ENCODE measurements at regions not wholly inside any gene's neighbourhood (a gene's known extent, or its start where the extent isn't known, plus 50 kb on each side); places are given as distances from the start of the nearest gene placed in this dataset.
A peak's percentile ranks its signal among the peaks of the same experiment; 100 is the strongest.

DNA sequence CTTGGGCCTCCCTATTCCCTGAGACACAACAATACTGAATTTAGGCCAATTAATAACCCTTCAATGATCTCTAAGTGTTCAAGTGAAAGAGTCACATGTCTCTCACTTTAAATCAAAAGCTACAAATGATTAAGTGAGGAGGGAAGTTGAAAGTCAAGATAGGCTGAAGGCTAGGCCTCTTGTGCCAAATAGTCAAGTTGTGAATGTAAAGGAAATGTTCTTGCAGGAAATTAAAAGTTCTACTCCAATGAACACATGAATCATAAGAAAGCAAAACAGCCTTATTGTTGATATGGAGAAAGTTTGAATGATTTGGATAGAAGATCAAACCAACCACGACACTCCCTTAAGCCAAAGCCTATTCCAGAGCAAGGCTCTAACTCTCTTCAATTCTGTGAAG is 286.9 kb downstream of the MEIS1 start:
- DNase-seq = no peak

DNA sequence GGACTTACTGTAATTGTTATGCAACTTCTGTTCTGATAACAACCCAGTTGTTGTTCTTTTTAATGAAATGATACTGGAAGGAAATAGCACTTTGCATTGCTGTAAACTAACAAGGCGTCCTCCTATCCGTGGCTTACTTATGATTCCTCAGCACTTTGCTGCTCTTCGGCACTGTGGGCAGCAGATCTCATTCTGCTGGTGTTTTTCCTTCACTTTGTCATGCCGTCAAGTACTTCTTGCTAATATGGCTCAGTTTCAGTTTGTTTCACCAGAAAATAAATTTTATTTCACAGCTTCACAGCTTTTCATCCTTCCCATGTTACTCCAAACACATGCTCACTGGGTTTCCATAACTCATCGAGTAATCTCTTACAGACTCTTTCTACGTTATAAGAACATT is 289.3 kb downstream of the MEIS1 start:
- DNase-seq = no peak

DNA sequence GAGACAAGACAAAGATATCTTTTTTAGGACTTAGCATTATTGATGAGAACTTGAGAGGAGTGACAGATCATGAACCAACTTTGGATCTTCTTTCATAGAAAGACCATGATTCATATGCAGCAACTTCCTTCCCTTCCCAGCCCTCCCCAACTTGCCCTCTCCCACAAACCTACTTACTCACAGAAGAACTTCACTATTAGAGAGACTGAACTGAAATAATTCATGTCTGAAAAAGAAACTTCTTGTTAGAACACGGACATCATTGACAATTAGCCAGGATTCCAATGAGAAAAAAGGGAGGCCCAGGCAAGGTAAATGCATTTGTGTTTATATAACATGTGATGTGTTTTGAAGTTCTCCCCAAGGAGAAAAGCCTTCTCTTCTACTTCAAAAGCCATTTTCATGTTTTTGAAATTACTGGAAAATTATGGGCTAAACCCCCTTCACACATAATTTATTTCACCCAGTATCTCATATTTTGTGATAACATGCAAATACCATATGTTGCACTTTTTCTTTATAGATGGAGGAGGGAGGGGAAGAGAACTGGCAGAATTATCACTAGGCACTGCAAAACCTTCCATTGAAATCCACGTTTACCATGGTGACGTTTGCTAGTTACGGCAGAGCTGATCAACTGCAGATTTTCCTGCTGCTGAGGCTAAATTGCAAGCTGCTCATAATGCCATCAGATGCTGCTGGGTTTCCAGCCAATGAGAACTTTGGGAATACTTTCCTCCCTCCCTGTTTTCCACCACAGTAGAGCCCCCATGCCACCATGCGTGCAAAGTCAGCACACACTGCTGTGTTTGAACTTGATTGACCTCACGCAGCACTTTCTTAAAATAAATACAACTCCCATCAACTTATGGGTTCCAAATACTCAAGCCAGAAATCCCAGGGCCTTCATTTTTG is 294.7 kb downstream of the MEIS1 start:
- no peak for DNase-seq

DNA sequence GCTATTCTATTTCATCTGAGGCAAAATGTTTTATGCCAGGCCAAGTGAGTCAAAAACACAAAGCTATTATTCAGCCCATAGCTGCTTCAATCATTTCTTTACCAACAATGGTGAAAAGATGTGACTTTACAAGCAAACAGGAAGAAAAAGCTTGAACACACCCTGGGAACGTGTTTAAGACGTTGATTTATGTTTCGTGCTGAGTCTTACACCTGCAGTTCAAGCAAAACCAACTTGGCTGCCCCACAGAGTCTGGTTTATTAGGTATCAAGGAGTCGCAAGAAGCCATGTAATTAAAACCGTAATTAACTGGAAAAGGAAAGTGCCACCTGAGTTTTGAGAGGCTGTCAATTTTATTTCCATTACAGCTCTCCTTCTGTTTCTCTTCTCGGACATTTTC is 295.5 kb downstream of the MEIS1 start:
- no peak for DNase-seq

DNA sequence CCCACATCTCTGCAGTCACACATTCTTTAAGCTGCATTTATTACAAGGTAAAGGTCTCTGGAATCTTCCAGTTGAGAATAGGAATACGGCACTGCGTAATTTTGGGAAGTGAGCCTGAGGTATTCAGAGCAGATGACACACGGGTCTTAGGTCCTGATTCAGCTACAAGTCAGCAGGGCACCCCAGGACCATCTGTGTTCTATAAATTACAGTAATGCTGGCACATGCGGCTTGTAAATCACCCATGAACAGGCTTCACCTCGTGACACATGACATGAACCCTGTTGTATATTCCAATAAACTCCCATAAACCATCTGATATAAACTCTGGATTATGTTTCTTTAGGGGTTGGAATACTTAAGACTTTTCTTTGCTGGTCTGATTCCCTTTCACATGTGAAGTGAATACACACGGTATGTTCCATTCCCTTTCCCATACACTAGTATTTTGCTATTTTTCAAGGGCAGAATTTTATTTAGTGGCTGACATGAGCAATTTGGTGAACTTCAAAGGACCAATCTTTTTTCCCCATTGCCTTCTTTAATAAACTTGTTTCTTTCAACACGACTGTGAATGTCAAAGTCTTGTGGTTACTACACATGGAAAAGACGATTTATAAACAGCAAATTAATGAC is 298.6 kb downstream of the MEIS1 start:
- peak; percentile 29 for DNase-seq

DNA sequence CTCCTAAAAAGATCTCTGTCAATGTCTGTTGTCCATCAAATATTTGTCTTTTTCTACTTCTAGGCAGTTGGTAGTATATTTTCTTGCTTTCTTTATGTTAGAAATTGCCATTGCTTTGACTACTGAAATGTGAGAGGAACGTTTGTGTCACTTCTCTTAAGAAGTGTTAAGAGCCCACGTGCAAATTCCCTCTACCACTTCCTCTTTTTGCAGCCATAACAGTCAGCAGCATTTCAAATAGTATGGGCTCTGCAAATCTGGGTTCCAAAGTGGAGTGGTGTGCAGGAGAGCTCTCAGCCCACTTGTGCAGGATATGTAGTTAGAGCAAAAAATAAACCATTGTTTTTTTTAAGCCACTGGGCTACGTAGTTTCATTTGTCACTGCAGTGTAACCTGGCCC is 314.0 kb downstream of the MEIS1 start:
- DNase-seq = no peak

DNA sequence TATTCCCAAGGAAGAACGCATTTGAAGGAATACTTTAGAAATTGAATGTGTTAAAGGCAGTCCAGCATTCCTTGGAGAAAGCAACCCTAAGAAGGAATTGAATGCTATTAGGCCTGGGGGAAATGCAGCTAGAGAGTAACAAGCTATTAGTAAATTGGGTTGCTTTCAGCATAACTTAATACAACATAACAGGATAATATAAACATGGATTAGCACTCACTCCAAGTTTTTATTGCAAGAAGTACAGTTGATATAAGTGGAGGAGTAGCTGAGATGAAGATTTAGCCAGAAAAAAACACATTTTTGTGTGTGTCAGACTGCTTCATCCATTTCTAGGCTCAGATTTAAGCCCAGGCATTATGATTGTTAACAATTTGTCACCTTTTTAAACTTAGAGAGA is 314.6 kb downstream of the MEIS1 start:
- DNase-seq = no peak

DNA sequence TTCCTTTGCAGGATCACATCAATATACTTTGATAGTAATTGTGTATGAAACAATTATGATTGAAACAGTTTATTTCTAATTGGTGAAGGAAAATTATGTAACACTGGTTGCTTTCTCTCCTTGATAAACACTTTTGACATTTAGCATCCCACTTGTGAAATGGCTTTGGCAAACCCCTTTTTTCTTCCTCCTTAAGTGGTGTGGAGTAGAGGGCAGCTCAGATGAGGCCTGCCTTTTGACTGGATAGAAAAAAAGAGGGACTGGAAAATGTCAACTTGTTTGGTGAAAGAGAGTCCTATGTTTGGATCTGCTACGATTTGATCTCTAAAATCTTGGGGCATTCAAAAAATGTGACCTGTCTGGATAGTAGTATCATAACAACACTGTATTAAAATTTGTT is 318.3 kb downstream of the MEIS1 start:
- DNase-seq = no peak

DNA sequence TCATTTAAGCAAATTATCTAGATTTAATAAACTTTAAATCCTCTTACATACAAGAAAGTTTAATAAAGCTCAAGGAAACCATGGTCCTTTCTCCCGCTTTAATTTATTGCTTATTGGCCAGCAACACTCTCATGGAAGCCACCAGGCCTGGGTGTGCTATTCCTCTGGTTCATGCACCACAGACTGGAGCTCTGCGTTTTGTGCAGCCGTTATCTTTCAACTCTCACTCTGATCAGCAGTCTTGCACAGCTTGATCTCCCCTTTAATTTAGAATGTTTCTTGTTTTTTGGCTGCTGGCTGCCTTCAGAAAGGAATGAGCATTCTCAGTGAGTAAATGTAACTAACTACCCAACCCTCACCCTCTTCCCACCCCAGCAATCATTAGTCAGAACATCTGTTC is 318.7 kb downstream of the MEIS1 start:
- DNase-seq = no peak

DNA sequence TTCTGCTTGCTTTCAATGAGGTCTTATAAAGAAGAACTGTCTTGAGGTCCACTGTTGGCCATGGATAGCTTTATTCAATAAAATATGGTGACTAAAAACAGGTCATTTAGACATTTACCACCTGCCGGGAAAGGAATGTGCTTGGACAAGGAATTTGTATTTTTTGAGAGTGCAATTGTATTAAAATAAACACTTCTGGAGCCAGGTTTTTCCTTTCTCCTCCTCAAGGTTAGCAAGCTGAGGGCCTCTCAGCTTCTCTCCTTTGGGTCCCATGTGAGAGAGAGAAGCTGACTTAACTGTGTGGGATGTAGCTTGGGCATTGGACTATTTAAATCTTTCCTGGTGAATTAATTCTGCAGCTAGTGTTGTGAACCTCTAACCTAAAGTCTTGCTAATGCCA is 321.0 kb downstream of the MEIS1 start:
- no peak for DNase-seq

DNA sequence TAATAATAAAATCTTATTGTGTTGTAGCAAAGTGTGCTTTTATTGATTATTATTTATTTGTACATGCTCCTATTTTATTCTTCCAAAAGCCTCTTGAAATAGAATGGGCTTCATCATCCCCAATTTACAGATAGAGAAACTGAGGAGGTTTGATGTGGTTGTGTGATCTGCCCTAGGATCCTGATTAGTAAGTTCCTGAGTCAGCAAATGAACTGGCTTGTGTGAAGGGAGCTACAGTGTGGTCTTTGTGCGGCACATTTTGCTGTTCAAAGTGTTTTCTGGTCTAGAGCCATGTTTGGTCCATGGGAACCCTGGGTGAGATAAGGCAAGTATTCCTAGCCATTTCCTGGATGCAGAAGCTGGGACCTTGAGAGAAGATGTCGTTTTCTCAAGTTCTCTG is 326.9 kb downstream of the MEIS1 start:
- no peak for DNase-seq

DNA sequence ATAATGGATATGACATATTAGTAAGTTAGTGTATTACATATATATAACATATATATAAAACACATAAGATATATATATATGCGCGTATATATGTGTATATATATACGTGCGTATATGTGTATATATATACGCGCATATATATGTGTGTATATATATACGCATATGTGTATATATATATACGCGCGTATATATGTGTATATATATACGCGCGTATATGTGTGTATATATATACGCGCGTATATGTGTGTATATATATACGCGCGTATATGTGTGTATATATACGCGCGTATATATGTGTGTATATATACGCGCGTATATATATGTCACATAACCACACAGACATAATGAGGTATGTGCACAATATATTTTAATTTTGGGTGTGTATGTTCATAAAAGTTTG is 327.8 kb downstream of the MEIS1 start:
- no peak for DNase-seq

DNA sequence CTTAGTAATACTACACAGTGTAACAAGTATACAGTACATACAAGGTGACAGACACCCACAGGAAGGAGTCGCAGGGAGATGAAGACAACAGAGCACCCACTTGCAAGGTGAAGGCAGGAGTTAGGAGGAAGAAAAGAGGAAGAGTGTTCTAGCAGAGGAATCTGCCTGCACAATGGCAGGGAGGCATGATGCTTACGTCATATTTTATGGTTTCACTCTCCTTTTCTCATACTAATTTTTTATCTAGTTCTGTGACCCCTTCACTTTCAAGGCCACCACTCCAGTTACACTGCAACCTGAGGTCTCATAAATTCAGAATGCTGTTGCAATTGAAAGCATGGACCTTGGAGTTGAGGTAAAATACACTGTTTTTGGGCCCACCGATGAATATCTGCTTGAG is 331.7 kb downstream of the MEIS1 start:
- DNase-seq = no peak

DNA sequence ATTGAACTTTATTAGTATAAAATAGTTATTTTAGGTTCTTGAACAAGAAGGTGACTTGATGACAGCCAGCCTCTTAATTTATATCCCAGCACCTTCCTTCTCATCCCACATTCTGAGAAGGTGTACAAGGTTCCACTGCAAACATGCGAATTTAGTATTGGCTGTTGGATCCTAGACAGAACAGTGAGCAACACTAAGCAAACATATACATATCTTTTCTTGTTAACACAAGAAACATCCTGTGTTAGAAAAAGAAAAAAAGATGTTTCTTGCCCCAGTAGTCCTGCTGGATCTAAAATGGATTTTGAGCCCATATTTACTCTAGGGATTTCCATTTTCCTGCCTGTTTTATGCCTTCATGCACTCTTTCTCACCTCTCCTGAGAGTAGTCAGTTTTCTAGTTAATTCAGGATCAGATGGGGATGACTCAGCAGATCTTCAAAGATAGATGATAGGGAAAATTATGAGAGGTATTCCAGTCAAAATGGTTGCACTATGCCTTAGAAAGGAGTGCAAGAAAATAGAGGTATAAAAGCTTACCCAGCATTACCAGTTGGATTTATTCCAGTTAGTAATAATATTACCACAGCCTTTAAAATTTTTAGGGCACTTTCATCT is 336.5 kb downstream of the MEIS1 start:
- no peak for DNase-seq

DNA sequence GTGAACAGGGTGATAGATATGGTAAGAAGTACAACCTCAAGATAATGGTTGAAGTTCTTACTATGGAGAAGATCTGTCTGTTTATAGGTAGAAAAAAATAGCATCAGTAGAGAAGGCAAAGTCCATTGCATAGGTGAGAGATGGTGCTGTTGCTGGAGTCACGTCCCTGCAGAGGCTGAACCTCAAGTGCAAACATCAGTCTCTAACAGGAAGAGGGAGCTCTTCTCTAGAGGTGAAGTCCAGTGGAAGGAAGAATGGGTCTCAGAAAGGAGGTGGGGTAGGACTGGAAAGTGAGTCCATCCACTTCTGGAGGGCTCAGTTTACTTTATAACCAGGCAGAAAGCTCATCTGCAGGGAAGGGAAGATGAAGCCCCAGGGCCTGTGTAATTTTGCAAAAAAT is 337.7 kb downstream of the MEIS1 start:
- no peak for DNase-seq

DNA sequence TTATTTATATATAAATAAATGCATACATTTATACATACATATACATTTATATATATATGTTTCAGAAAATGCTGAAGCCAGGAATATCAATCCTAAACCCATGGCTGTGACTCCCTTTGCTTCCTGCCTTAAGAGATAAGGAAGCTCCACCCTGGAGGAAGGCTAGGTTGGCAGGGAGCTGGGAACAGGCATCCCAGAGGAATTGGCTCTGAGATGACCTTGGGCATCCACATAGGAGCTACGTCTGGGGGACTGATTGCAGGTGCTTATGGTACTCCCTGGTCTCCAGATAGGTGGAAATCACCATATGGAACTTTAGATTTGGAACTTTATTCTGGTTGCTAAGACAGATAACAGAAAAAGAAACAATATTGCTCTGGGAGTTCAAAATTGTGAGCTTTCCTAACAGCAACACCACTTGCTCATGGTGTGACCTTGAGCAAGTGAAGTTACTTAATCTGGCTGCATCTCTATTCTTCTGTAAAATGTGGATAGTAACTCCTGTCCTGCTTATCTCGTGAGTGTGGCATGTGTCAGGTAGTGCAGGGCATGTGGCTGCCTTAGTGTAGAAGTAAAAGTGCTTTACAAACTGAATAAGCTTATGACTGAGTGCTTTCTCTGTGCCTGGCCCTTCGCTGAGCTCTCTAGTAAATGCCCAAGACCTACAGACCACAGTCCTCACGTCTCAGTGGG is 341.0 kb downstream of the MEIS1 start:
- no peak for DNase-seq

DNA sequence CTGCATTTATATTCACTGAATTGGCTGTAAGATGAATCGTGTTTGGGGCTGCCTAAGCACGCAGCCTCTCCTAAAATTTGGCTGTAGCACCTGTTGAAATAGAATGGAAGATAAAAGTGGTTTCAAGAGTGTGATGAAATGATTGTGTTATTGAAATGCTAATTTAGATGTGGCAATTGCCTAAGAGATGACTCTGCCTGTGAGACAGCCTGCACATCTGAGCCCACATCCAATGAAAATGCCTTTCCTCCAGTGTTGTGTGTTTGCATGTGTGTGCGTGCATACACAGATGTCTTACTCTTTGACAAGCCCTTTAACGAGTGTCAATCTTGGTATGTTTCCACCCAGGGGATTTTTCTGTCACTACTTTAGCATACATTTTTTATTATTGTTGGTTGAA is 346.9 kb downstream of the MEIS1 start:
- no peak for DNase-seq

DNA sequence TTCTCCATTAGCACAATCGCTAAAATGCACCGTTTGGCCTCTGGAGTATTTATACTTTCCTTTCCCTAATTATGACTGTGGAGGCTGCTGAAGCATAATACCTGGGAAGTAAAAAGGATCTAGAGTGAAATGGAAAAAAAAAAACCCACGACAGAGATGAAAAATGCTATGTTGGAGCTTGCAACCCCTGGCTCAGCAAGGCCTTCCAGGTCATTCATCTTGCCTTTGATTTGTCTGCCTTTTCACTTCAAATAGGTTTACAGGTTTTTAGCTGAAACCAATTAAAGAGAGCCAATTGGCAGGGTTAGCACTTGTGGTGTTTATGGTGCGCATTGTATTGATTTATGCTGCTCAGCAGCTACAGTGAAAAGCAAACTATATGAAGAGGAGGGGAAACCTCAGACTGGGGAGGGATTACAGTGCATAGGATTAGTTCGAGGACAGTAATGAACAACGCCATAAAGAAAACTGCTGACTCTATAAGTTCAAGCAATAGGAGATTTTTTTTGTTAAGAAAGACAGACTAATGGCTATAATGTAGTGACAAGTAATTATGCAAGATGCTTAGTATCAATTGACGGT is 347.9 kb downstream of the MEIS1 start:
- no peak for DNase-seq

DNA sequence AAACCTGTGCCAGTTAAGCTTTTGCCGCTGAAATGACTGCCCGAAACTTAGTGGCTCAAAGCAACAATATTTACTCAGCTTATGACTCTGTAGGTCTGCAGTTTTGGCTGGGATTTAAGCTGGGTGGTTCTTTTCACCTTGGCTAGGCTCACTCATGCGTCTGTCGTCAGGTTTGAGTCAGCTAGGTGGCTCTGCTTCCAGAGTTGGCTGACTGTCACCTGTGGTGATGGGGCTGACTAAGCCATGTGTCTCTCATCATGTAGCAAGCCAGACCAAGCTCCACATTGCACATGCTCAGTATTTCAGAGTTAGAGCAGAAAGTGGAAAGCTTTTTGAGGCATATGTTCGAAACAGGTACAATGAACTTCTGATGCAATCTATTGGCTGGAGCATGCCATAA is 354.8 kb downstream of the MEIS1 start:
- DNase-seq = no peak

DNA sequence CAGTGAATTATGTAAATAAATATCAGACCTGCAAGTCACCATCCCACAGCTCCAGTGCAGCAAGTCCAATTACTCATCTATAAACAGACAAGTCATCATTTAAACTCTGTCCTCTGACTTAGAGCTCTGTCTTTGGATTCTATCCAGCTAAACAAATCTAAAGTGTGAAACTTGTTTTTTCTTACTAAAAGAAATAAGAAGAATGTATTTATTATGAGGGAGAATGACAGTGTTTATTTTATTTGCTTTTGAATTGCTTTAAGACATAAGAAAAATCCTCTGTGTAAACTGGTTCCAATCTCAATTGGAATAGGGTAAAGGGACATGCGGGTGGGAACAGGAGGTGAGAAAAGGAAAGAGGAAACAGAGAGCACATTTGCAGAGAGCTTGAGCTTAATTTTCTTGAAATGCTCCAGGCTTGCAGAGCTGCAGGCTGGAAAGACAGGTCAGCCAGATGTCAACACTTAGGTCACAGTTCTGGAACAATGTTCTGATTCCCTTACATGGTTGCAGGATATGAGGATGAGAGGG is 355.8 kb downstream of the MEIS1 start:
- no peak for DNase-seq

DNA sequence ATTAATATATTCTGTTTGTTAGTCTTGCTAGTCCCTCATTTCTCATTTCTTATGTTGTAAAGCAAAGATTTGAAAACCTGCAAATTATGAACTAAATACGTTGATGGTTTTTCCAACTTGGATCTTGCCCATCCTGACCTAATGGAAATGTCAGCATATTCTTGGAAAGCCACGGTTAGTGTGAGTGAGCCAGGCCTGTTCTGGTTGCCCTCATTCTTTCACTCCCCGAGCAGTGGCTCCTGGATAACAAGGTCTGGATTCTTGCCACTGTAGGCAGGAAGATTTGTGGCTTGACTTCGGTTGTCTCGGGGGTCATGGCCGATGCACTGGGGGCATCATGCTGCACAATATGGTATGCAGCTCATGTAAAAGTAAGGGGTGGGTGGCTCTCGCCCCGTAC is 359.1 kb downstream of the MEIS1 start:
- no peak for DNase-seq

DNA sequence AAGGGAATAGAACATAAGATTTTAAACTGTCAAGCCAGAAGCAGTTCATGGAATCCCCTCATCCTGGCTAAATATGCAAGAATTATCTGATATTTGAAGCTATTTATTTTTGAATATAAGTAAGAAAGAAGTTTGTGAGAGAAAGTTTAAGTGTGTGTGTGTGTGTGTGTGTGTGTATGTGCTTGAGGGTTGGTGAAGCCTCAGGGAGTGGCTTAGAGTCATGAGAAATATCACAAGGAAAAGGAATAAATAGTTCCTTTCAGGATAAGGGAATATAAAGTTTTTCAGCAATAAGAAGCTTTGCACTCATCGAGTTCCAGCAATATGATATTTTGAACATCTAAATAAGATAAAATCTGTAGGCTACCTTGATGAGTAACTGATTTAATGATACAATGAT is 359.6 kb downstream of the MEIS1 start:
- DNase-seq = no peak

DNA sequence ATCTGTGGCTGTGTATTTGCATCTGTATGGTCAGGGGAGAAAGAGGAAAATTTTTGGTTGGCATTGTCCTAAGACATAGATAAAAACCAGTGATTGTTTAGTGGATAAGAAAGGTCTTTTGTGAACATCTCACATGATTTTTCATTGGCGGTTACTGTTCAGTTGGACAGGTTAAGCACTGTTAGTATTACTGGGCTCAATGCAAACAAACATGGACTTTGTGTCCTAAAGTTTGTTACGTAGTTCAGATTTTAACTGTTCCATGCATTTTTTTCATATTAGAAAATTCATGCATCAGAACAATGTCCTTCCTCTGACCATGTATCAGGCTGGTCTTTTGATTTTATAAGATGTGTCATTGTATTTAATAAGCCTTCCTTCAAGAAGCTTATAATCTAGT is 368.0 kb downstream of the MEIS1 start:
- DNase-seq = no peak

All from NCI-H1694 (cell line).